CD14-positive monocyte (primary cell): ENCODE measurements at regions not wholly inside any gene's neighbourhood (a gene's known extent, or its start where the extent isn't known, plus 50 kb on each side); places are given as distances from the start of the nearest gene placed in this dataset.

Experiments used
- DNase-seq, 3 donors: peaks; one replicate each; pipeline ENCODE4 v3.0.0-alpha.2; 2011 to 2022
- H2AFZ ChIP-seq: 2 replicates; pipeline ENCODE4 v1.6.0; 2012; ENCODE audit warnings: mild to moderate bottlenecking, low read depth, low read length, inconsistent platforms; ENCODE audit not compliant: insufficient read depth, poor library complexity, severe bottlenecking
- H3K27ac ChIP-seq, 2 donors: 1 replicate in 1 of 2; 2 replicates in 1 of 2; pipeline ENCODE4 v1.5.1; 2012 to 2013; ENCODE audit warnings: low read length in 2 of 2, control low read depth in 1 of 2, inconsistent platforms in 1 of 2, low read depth in 1 of 2, mild to moderate bottlenecking in 1 of 2
- H3K27me3 ChIP-seq, 2 donors: one replicate each; pipeline versions ENCODE4 v1.6.0 to v1.6.1; 2011 to 2013; ENCODE audit warnings: low read length in 2 of 2; ENCODE audit not compliant: control insufficient read depth in 2 of 2, insufficient read depth in 2 of 2
- H3K36me3 ChIP-seq, 2 donors: replicated peaks in 1 of 2; 1 replicate in 1 of 2; 2 replicates in 1 of 2; pipeline versions ENCODE4 v1.5.1 to v1.6.1; 2012 to 2013; ENCODE audit warnings: low read length in 2 of 2, control low read depth in 1 of 2, inconsistent platforms in 1 of 2, mild to moderate bottlenecking in 1 of 2; ENCODE audit not compliant: insufficient read depth in 2 of 2, control insufficient read depth in 1 of 2
- H3K4me1 ChIP-seq, 2 donors: 1 replicate in 1 of 2; 2 replicates in 1 of 2; pipeline versions ENCODE4 v1.5.1 to v1.6.1; 2012 to 2013; ENCODE audit warnings: low read length in 2 of 2, control low read depth in 1 of 2, inconsistent platforms in 1 of 2, mild to moderate bottlenecking in 1 of 2, moderate library complexity in 1 of 2; ENCODE audit not compliant: insufficient read depth in 2 of 2, control insufficient read depth in 1 of 2
- H3K4me2 ChIP-seq: replicated peaks from 2 replicates; pipeline ENCODE3; 2012; ENCODE audit warnings: low read length, moderate library complexity, mild to moderate bottlenecking; ENCODE audit not compliant: poor library complexity, severe bottlenecking; ENCODE audit errors: extremely low read depth
- H3K4me3 ChIP-seq, 3 experiments: fragments of 200-600 bp in 1 of 3; sonication (generic) in 1 of 3; replicated peaks in 1 of 3; 1 replicate in 2 of 3; 2 replicates in 1 of 3; pipeline ENCODE4 v1.5.1; 2011 to 2013; ENCODE audit warnings: low read length in 3 of 3, mild to moderate bottlenecking in 3 of 3, control low read depth in 2 of 3, low read depth in 2 of 3, inconsistent platforms in 1 of 3, moderate library complexity in 1 of 3
- H3K79me2 ChIP-seq: 2 replicates; pipeline ENCODE4 v1.6.0; 2012; ENCODE audit warnings: mild to moderate bottlenecking, control low read depth, inconsistent platforms, low read length, moderate library complexity; ENCODE audit not compliant: insufficient read depth
- H3K9ac ChIP-seq: 2 replicates; pipeline ENCODE4 v1.6.0; 2017; ENCODE audit warnings: low read length, mild to moderate bottlenecking; ENCODE audit not compliant: insufficient read depth, poor library complexity, severe bottlenecking
- H3K9me3 ChIP-seq, 2 donors: replicated peaks in 1 of 2; 1 replicate in 1 of 2; 2 replicates in 1 of 2; pipeline versions ENCODE4 v1.5.1 to v1.6.1; 2012 to 2013; ENCODE audit warnings: low read length in 2 of 2, control low read depth in 1 of 2; ENCODE audit not compliant: control insufficient read depth in 1 of 2, insufficient read depth in 1 of 2
- H4K20me1 ChIP-seq: 2 replicates; pipeline ENCODE4 v1.6.0; 2012; ENCODE audit warnings: mild to moderate bottlenecking, low read length, control low read depth, moderate library complexity; ENCODE audit not compliant: insufficient read depth
- H3K27ac Mint-ChIP-seq, 7 donors: one replicate each; pipeline ENCODE4 v1.8.0; 2020; ENCODE audit warnings: mild to moderate bottlenecking in 7 of 7, mixed read lengths in 7 of 7, moderate library complexity in 6 of 7, inconsistent platforms in 2 of 7
- H3K27me3 Mint-ChIP-seq, 3 donors: one replicate each; pipeline ENCODE4 v1.8.0; 2021 to 2022; ENCODE audit warnings: low read depth in 3 of 3, mild to moderate bottlenecking in 3 of 3, mixed read lengths in 3 of 3, moderate library complexity in 3 of 3, inconsistent platforms in 1 of 3
- H3K36me3 Mint-ChIP-seq, 2 donors: one replicate each; pipeline ENCODE4 v1.8.0; 2020; ENCODE audit warnings: mixed read lengths in 2 of 2, inconsistent platforms in 1 of 2, mild to moderate bottlenecking in 1 of 2
- H3K4me1 Mint-ChIP-seq: one replicate; pipeline ENCODE4 v1.8.0; 2020; ENCODE audit warnings: mild to moderate bottlenecking, mixed read lengths
- H3K4me3 Mint-ChIP-seq, 2 donors: one replicate each; pipeline ENCODE4 v1.8.0; 2020; ENCODE audit warnings: mild to moderate bottlenecking in 2 of 2, mixed read lengths in 2 of 2, moderate library complexity in 1 of 2
- H3K9me3 Mint-ChIP-seq, 7 donors: one replicate each; pipeline ENCODE4 v1.8.0; 2020 to 2022; ENCODE audit warnings: mixed read lengths in 7 of 7, mild to moderate bottlenecking in 6 of 7, moderate library complexity in 6 of 7, inconsistent platforms in 2 of 7
- CTCF ChIP-seq: fragments of 200-600 bp; IDR thresholded peaks from one replicate; pipeline ENCODE4 v1.8.0; 2022; ENCODE audit warnings: antibody characterized with exemption, mild to moderate bottlenecking
- WGBS: methylation state at CpG from one replicate; pipeline ENCODE4 v1.1.5; 2013; ENCODE audit warnings: missing lambda C conversion rate; ENCODE audit not compliant: insufficient coverage; 5-methylcytosine and 5-hydroxymethylcytosine counted together
- intact Hi-C, 2 donors: fragments of 100-400 bp; cut with micrococcal nuclease; formaldehyde crosslinking; loops; one replicate each; pipeline versions ENCODE4 v1.15.0 to v1.15.1; 2023

- H3K4me3 ChIP-seq: no peak overlapping the region
- H4K20me1 ChIP-seq: no peaks in the 10 kb centered on the region
- no peaks in the 10 kb centered on the region for H3K79me2 ChIP-seq
- H3K9me3 ChIP-seq: peaks cover 4 to 12% of the 10 kb centered on the region in 2 donors
- H3K9me3 Mint-ChIP-seq: peaks cover 0 to 17% (median 7%) of the 10 kb centered on the region in 7 donors
- no peak for TF ChIP-seq CTCF
- no peak overlapping the region for H3K27ac ChIP-seq
- no peaks in the 10 kb centered on the region for H3K36me3 Mint-ChIP-seq
- peaks cover 3 to 8% (median 4%) of the 10 kb centered on the region in 3 donors for H3K27me3 Mint-ChIP-seq
- no peak for DNase-seq
- H3K4me1 Mint-ChIP-seq: no peaks in the 10 kb centered on the region
- H3K4me3 Mint-ChIP-seq: no peak overlapping the region
- peaks cover 0 to 3% of the 10 kb centered on the region in 2 donors for H3K27me3 ChIP-seq
- H3K27ac Mint-ChIP-seq: no peak overlapping the region
- no peaks in the 10 kb centered on the region for H3K36me3 ChIP-seq
- intact Hi-C loops: no loop called here
- 91% methylated on average over 1 of the region's 4 CpGs for WGBS
- no peak overlapping the region for H2AFZ ChIP-seq
- no peak overlapping the region for H3K9ac ChIP-seq
- H3K4me2 ChIP-seq: no peak overlapping the region
- H3K4me1 ChIP-seq: no peaks in the 10 kb centered on the region
Observed at GRCh38 chr17:5952518-5952917, 117.7 kb upstream of the WSCD1 start.

GRCh38 chr17:5955764-5956163 lies 114.4 kb upstream of the WSCD1 start:
- no peak overlapping the region for H3K4me2 ChIP-seq

More at GRCh38 chr17:5955764-5956163, 114.4 kb upstream of the WSCD1 start:
- TF ChIP-seq CTCF: no peak
- H3K36me3 ChIP-seq: no peaks in the 10 kb centered on the region
- H3K4me1 ChIP-seq: no peaks in the 10 kb centered on the region
- H3K9me3 ChIP-seq: peaks cover 4 to 12% of the 10 kb centered on the region in 2 donors
- Mint-ChIP-seq H3K4me1 (no peaks in the 10 kb centered on the region), H3K27ac (no peak overlapping the region), H3K4me3 (no peak overlapping the region), H3K36me3 (no peaks in the 10 kb centered on the region), H3K9me3 (peaks cover 0 to 17% (median 13%) of the 10 kb centered on the region in 7 donors), H3K27me3 (peaks cover 3 to 6% (median 4%) of the 10 kb centered on the region in 3 donors)
- 80% methylated on average over 1 of the region's 2 CpGs for WGBS
- H3K27me3 ChIP-seq: no peaks in the 10 kb centered on the region
- H3K27ac ChIP-seq: no peak overlapping the region
- H3K4me3 ChIP-seq: no peak overlapping the region
- no peak overlapping the region for H2AFZ ChIP-seq
- DNase-seq: no peak
- no peak overlapping the region for H3K9ac ChIP-seq
- H3K79me2 ChIP-seq: no peaks in the 10 kb centered on the region
- H4K20me1 ChIP-seq: no peaks in the 10 kb centered on the region
- intact Hi-C loops: no loop called here
